Thoracic aorta (tissue), 2 donors: ENCODE measurements at regions not wholly inside any gene's neighbourhood (a gene's known extent, or its start where the extent isn't known, plus 50 kb on each side); places are given as distances from the start of the nearest gene placed in this dataset.

Experiments
- ATAC-seq: fragments of 150-250 bp; one replicate; pipeline ENCODE4 v1.8.0; 2017; ENCODE audit warnings: low read depth; ENCODE audit not compliant: insufficient number of reproducible peaks, low FRiP score
- DNase-seq: peaks from one replicate; pipeline ENCODE4 v3.0.0-alpha.2; 2020; ENCODE audit warnings: low spot score
- H3K27ac ChIP-seq, 2 donors: fragments of 200-600 bp; sonication (generic); 1 replicate in 1 of 2; 2 replicates in 1 of 2; pipeline ENCODE4 v1.5.1; 2016; ENCODE audit warnings: mild to moderate bottlenecking in 2 of 2, moderate library complexity in 2 of 2
- H3K27me3 ChIP-seq: fragments of 200-600 bp; sonication (generic); replicated peaks from 2 replicates; pipeline ENCODE4 v1.6.0; 2016; ENCODE audit warnings: mild to moderate bottlenecking; ENCODE audit not compliant: insufficient read depth
- H3K36me3 ChIP-seq: fragments of 200-600 bp; sonication (generic); one replicate; pipeline ENCODE4 v1.5.1; 2016
- H3K4me1 ChIP-seq, 2 donors: fragments of 200-600 bp; sonication (generic); 1 replicate in 1 of 2; 2 replicates in 1 of 2; pipeline versions ENCODE4 v1.5.1 to v1.6.0; 2016; ENCODE audit warnings: low read depth in 2 of 2, mild to moderate bottlenecking in 1 of 2; ENCODE audit not compliant: control insufficient read depth in 1 of 2
- H3K4me3 ChIP-seq: fragments of 200-600 bp; sonication (generic); 2 replicates; pipeline ENCODE4 v1.5.1; 2016; ENCODE audit warnings: mild to moderate bottlenecking
- H3K9me3 ChIP-seq: fragments of 200-600 bp; sonication (generic); 2 replicates; pipeline ENCODE4 v1.5.1; 2016
- CTCF ChIP-seq: fragments of 200-600 bp; sonication (generic); IDR thresholded peaks from one replicate; pipeline ENCODE4 v1.5.1; 2019; ENCODE audit warnings: antibody characterized with exemption

- no peaks in the 10 kb centered on the region for H3K36me3 ChIP-seq
- no peaks in the 10 kb centered on the region for H3K4me1 ChIP-seq
- no peak overlapping the region for H3K4me3 ChIP-seq
- no peak for ATAC-seq
- no peak for DNase-seq
- H3K9me3 ChIP-seq, result peaks cover 4% of the 10 kb centered on the region
- TF ChIP-seq CTCF, result no peak
- H3K27me3 ChIP-seq, result no peaks in the 10 kb centered on the region
- no peak overlapping the region for H3K27ac ChIP-seq
These were observed 215.5 kb upstream of the CWC22 start for GRCh38 chr2:180222644-180223043.

GRCh38 chr2:180219491-180219890 lies 212.4 kb upstream of the CWC22 start:
- Histone ChIP-seq H3K4me3 (no peak overlapping the region), H3K27me3 (no peaks in the 10 kb centered on the region), H3K27ac (no peak overlapping the region), H3K4me1 (no peaks in the 10 kb centered on the region), H3K9me3 (peaks cover 4% of the 10 kb centered on the region), H3K36me3 (no peaks in the 10 kb centered on the region)
- ATAC-seq, result no peak
- TF ChIP-seq CTCF, result no peak
- DNase-seq, result no peak

- no peak for TF ChIP-seq CTCF
- DNase-seq (no peak), ATAC-seq (no peak)
- Histone ChIP-seq H3K4me3 (no peak overlapping the region), H3K27ac (no peak overlapping the region), H3K9me3 (no peaks in the 10 kb centered on the region), H3K4me1 (no peaks in the 10 kb centered on the region), H3K27me3 (no peaks in the 10 kb centered on the region), H3K36me3 (no peaks in the 10 kb centered on the region)
These were observed 201.7 kb upstream of the CWC22 start for GRCh38 chr2:180208841-180209240.

GRCh38 chr2:180205621-180206235 lies 198.6 kb upstream of the CWC22 start:
- TF ChIP-seq CTCF, result no peak
- Histone ChIP-seq H3K4me1 (no peaks in the 10 kb centered on the region), H3K9me3 (no peaks in the 10 kb centered on the region), H3K27me3 (no peaks in the 10 kb centered on the region), H3K4me3 (no peak overlapping the region), H3K36me3 (no peaks in the 10 kb centered on the region), H3K27ac (no peak overlapping the region)
- DNase-seq (no peak), ATAC-seq (no peak)

GRCh38 chr2:180203972-180204371 lies 196.9 kb upstream of the CWC22 start:
- no peak for ATAC-seq
- H3K9me3 ChIP-seq, result no peaks in the 10 kb centered on the region
- no peak overlapping the region for H3K4me3 ChIP-seq
- H3K4me1 ChIP-seq, result no peaks in the 10 kb centered on the region
- no peak for TF ChIP-seq CTCF
- H3K27ac ChIP-seq, result no peak overlapping the region
- no peak for DNase-seq
- H3K36me3 ChIP-seq, result no peaks in the 10 kb centered on the region
- no peaks in the 10 kb centered on the region for H3K27me3 ChIP-seq
